ENCODE measurements at regions not wholly inside any gene's neighbourhood (a gene's known extent, or its start where the extent isn't known, plus 50 kb on each side); places are given as distances from the start of the nearest gene placed in this dataset.

DNA sequence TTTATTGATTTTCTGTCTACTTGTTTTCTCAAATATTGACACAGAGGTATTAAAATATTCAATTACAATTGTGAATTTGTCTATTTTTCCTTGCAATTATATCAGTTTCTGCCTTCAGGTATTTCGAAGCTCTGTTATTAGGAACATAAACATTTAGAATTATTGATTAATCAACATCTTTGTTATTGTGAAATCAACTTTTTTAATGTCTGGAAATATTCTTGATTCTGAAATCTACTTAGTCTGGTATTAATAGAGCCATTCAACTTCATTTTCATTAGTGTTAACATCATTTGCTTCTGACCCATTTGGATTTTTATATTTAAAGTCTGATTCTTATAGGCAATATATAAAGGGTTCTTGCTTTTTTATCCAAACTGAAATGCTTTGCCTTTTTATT lies 69.8 kb upstream of the CALN1 start:
- no peak overlapping the region for H3K27ac Mint-ChIP-seq
- Histone ChIP-seq H3K4me1 (ENCODE audit: control insufficient read depth, insufficient read depth, low read length) (no peaks in the 10 kb centered on the region), H3K9me3 (ENCODE audit: control insufficient read depth, insufficient read depth, low read length) (no peaks in the 10 kb centered on the region), H3K4me3 (ENCODE audit: low read length) (no peak overlapping the region), H3K27me3 (ENCODE audit: control insufficient read depth, insufficient read depth, low read length) (no peaks in the 10 kb centered on the region), H3K36me3 (ENCODE audit: control insufficient read depth, insufficient read depth, low read length) (no peaks in the 10 kb centered on the region), H3K27ac (ENCODE audit: low read length) (no peak overlapping the region)
- no peak for ATAC-seq
- H3K4me1 Mint-ChIP-seq, result peaks cover 0 to under 1% of the 10 kb centered on the region in 2 donors
- H3K4me3 Mint-ChIP-seq, result no peak overlapping the region
- no peak for DNase-seq
- H3K27me3 Mint-ChIP-seq (ENCODE audit: low read depth in 2 of 2), result peaks cover 17 to 30% of the 10 kb centered on the region in 2 donors
- peaks cover 0 to 3% of the 10 kb centered on the region in 2 donors for H3K9me3 Mint-ChIP-seq
- H3K36me3 Mint-ChIP-seq, result no peaks in the 10 kb centered on the region
- intact Hi-C loops (cut with micrococcal nuclease), result no loop called here
- TF ChIP-seq, protein P1, sequence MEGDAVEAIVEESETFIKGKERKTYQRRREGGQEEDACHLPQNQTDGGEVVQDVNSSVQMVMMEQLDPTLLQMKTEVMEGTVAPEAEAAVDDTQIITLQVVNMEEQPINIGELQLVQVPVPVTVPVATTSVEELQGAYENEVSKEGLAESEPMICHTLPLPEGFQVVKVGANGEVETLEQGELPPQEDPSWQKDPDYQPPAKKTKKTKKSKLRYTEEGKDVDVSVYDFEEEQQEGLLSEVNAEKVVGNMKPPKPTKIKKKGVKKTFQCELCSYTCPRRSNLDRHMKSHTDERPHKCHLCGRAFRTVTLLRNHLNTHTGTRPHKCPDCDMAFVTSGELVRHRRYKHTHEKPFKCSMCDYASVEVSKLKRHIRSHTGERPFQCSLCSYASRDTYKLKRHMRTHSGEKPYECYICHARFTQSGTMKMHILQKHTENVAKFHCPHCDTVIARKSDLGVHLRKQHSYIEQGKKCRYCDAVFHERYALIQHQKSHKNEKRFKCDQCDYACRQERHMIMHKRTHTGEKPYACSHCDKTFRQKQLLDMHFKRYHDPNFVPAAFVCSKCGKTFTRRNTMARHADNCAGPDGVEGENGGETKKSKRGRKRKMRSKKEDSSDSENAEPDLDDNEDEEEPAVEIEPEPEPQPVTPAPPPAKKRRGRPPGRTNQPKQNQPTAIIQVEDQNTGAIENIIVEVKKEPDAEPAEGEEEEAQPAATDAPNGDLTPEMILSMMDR (IDR thresholded peaks at IDR 0.05), result no peak
- no CpG with 5 or more reads among the region's 1 CpG for WGBS (ENCODE audit: insufficient coverage)

DNA sequence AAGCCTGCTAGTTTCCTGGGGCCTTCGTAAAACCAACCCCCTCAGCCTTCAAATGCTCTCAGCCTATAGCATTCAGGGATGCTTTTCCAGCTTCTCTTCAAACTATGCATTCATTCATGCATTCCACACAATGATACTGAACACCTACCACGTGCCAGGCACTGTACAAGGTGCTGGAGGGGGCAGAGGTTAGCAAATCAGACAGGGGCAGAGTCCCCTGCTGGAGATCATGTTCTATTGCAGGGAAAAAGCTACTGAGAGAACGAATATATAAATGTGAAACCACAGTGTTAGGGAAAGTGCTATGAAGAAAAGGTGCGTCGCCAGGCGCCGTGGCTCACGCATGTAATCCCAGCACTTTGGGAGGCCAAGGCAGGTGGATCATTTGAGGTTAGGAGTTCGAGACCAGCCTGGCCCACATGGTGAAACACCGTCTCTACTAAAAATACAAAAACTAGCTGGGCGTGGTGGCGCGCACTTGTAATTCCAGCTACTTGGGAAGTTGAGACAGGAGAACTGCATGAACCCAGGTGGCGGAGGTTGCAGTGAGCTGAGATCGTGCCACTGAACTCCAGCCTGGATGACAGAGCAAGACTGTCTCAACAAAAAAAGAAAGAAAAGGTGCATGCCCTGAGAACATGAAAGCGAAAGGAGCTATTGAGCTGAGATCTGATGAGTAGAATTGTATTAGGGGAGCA lies 64.6 kb upstream of the CALN1 start:
- Mint-ChIP-seq H3K27ac (no peak overlapping the region), H3K4me3 (no peak overlapping the region), H3K4me1 (no peaks in the 10 kb centered on the region), H3K36me3 (no peaks in the 10 kb centered on the region), H3K9me3 (peaks cover 0 to 3% of the 10 kb centered on the region in 2 donors), H3K27me3 (ENCODE audit: low read depth in 2 of 2) (peaks cover 0 to 9% of the 10 kb centered on the region in 2 donors)
- H3K4me3 ChIP-seq (ENCODE audit: low read length), result no peak overlapping the region
- DNase-seq (no peak), ATAC-seq (no peak)
- no peak overlapping the region for H3K27ac ChIP-seq (ENCODE audit: low read length)
- no peaks in the 10 kb centered on the region for H3K27me3 ChIP-seq (ENCODE audit: control insufficient read depth, insufficient read depth, low read length)
- no peaks in the 10 kb centered on the region for H3K36me3 ChIP-seq (ENCODE audit: control insufficient read depth, insufficient read depth, low read length)
- 94% methylated on average over 15 of the region's 16 CpGs for WGBS (ENCODE audit: insufficient coverage)
- peaks cover 3% of the 10 kb centered on the region for H3K9me3 ChIP-seq (ENCODE audit: control insufficient read depth, insufficient read depth, low read length)
- TF ChIP-seq, protein P1 (IDR thresholded peaks at IDR 0.05), result no peak
- intact Hi-C loops (cut with micrococcal nuclease), result no loop called here
- H3K4me1 ChIP-seq (ENCODE audit: control insufficient read depth, insufficient read depth, low read length), result no peaks in the 10 kb centered on the region

DNA sequence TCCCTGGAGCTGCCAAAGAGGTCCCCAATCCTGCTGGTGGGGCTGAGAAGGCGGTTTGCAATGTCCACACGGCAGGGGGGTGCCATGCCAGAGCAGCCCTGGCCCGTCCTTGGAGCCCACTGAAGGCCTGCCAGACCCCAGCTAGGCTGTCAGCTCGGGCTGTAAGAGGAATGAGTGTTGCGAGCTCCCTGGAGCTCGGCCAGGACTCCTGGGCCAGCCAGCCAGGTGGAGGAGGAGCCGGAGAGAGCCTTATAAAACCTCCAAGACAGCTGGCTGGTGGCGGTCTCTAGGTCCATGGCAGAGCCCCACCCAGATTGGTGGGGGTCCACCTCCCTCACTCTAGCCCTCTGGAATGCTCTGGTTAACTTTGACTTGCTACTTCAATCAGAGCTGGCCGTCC lies 55.1 kb upstream of the CALN1 start:
- Histone ChIP-seq H3K4me1 (ENCODE audit: control insufficient read depth, insufficient read depth, low read length) (no peaks in the 10 kb centered on the region), H3K9me3 (ENCODE audit: control insufficient read depth, insufficient read depth, low read length) (peaks cover 4% of the 10 kb centered on the region), H3K36me3 (ENCODE audit: control insufficient read depth, insufficient read depth, low read length) (no peaks in the 10 kb centered on the region), H3K27ac (ENCODE audit: low read length) (no peak overlapping the region), H3K4me3 (ENCODE audit: low read length) (no peak overlapping the region), H3K27me3 (ENCODE audit: control insufficient read depth, insufficient read depth, low read length) (no peaks in the 10 kb centered on the region)
- ATAC-seq (no peak), DNase-seq (no peak)
- TF ChIP-seq, protein P1 (IDR thresholded peaks at IDR 0.05), result no peak
- Mint-ChIP-seq H3K4me3 (no peak overlapping the region), H3K9me3 (no peaks in the 10 kb centered on the region), H3K4me1 (peaks cover 0 to 5% of the 10 kb centered on the region in 2 donors), H3K36me3 (no peaks in the 10 kb centered on the region), H3K27ac (no peak overlapping the region), H3K27me3 (ENCODE audit: low read depth in 2 of 2) (peaks cover 7 to 11% of the 10 kb centered on the region in 2 donors)
- intact Hi-C loops (cut with micrococcal nuclease), result no loop called here
- 83% methylated on average over 9 of the region's 9 CpGs for WGBS (ENCODE audit: insufficient coverage)

DNA sequence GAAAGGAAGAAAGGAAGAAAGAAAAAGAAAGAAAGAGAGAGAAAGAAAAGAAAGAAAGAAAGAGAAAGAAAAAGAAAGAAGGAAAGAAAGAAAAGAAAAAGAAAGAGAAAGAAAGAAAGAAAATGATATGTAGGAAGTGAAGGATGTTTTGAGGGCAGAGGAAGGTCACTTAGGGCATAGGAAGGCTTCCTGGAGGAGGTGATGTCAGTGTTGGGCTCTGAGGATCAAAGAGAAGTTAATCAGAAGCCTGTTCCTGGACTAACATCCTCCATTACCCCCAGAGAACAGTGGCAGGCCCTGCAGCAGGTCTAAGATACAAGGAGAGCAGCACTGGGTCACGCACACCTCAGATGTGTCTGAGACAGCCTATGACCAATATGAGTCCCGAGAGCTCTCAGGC lies 54.7 kb upstream of the CALN1 start:
- H3K4me3 Mint-ChIP-seq, result no peak overlapping the region
- WGBS (ENCODE audit: insufficient coverage), result 97% methylated on average over 2 of the region's 2 CpGs
- H3K4me1 Mint-ChIP-seq, result peaks cover 0 to 5% of the 10 kb centered on the region in 2 donors
- H3K27me3 Mint-ChIP-seq (ENCODE audit: low read depth in 2 of 2), result peaks cover 7 to 11% of the 10 kb centered on the region in 2 donors
- no peaks in the 10 kb centered on the region for H3K36me3 Mint-ChIP-seq
- intact Hi-C loops (cut with micrococcal nuclease), result no loop called here
- Histone ChIP-seq H3K27ac (ENCODE audit: low read length) (no peak overlapping the region), H3K4me1 (ENCODE audit: control insufficient read depth, insufficient read depth, low read length) (no peaks in the 10 kb centered on the region), H3K36me3 (ENCODE audit: control insufficient read depth, insufficient read depth, low read length) (no peaks in the 10 kb centered on the region), H3K27me3 (ENCODE audit: control insufficient read depth, insufficient read depth, low read length) (no peaks in the 10 kb centered on the region), H3K4me3 (ENCODE audit: low read length) (no peak overlapping the region), H3K9me3 (ENCODE audit: control insufficient read depth, insufficient read depth, low read length) (peaks cover 4% of the 10 kb centered on the region)
- no peak overlapping the region for H3K27ac Mint-ChIP-seq
- ATAC-seq (no peak), DNase-seq (no peak)
- TF ChIP-seq, protein P1 (IDR thresholded peaks at IDR 0.05), result no peak
- no peaks in the 10 kb centered on the region for H3K9me3 Mint-ChIP-seq
